Gastroesophageal sphincter (tissue), 4 donors: ENCODE measurements at regions not wholly inside any gene's neighbourhood (a gene's known extent, or its start where the extent isn't known, plus 50 kb on each side); places are given as distances from the start of the nearest gene placed in this dataset.

Experiments
- ATAC-seq: fragments of 150-250 bp; one replicate; pipeline ENCODE4 v1.9.1; 2016; ENCODE audit warnings: mild to moderate bottlenecking, moderate library complexity
- H3K27ac ChIP-seq, 4 donors: fragments of 200-600 bp; sonication (generic) in 3 of 4; 1 replicate in 3 of 4; 2 replicates in 1 of 4; pipeline ENCODE4 v1.5.1; 2016 to 2019
- H3K27me3 ChIP-seq: fragments of 200-600 bp; sonication (generic); one replicate; pipeline ENCODE4 v1.5.1; 2019
- H3K36me3 ChIP-seq, 2 donors: fragments of 200-600 bp; sonication (generic); one replicate each; pipeline ENCODE4 v1.5.1; 2019; ENCODE audit warnings: control low read depth in 1 of 2
- H3K4me1 ChIP-seq, 3 donors: fragments of 200-600 bp; sonication (generic); 1 replicate in 2 of 3; 2 replicates in 1 of 3; pipeline ENCODE4 v1.5.1; 2016 to 2019; ENCODE audit warnings: control low read depth in 2 of 3
- H3K4me3 ChIP-seq, 2 donors: fragments of 200-600 bp; sonication (generic); one replicate each; pipeline ENCODE4 v1.5.1; 2019; ENCODE audit warnings: mild to moderate bottlenecking in 1 of 2, moderate library complexity in 1 of 2
- H3K9me3 ChIP-seq, 3 donors: fragments of 200-600 bp; sonication (generic); one replicate each; pipeline ENCODE4 v1.5.1; 2017 to 2019; ENCODE audit warnings: control low read depth in 2 of 3
- CTCF ChIP-seq, 4 experiments: fragments of 200-600 bp in 2 of 4; fragments of 450-650 bp in 2 of 4; sonication (generic) in 1 of 4; IDR thresholded peaks; one replicate each; pipeline ENCODE4 v1.5.1; 2017 to 2019; ENCODE audit warnings: antibody characterized with exemption in 4 of 4, mild to moderate bottlenecking in 2 of 4, moderate library complexity in 2 of 4
- EP300 ChIP-seq: sonication (generic); formaldehyde crosslinking; IDR thresholded peaks from one replicate; pipeline ENCODE4 v1.6.1; 2017; ENCODE audit warnings: antibody characterized with exemption, mild to moderate bottlenecking
- POLR2A ChIP-seq, 2 donors: fragments of 450-650 bp; IDR thresholded peaks; one replicate each; pipeline ENCODE4 v1.6.1; 2017; ENCODE audit warnings: antibody characterized with exemption in 2 of 2, mild to moderate bottlenecking in 2 of 2, moderate library complexity in 1 of 2
- POLR2AphosphoS5 ChIP-seq: sonication (generic); formaldehyde crosslinking; IDR thresholded peaks from one replicate; pipeline ENCODE4 v1.6.1; 2017; ENCODE audit warnings: antibody characterized with exemption
- WGBS, 2 donors: methylation state at CpG; one replicate each; pipeline ENCODE4 v1.1.5; 2018; ENCODE audit warnings: low coverage in 1 of 2; 5-methylcytosine and 5-hydroxymethylcytosine counted together

GRCh38 chr5:87898574-87898973 is 370.1 kb downstream of the TMEM161B start:
- H3K27ac ChIP-seq, result no peak overlapping the region
- no peaks in the 10 kb centered on the region for H3K9me3 ChIP-seq
- H3K4me3 ChIP-seq, result no peak overlapping the region
- no peaks in the 10 kb centered on the region for H3K36me3 ChIP-seq
- no peak for ATAC-seq
- TF ChIP-seq POLR2AphosphoS5 (no peak), CTCF (IDR thresholded peaks at IDR 0.05) (no peak), POLR2A (IDR thresholded peaks at IDR 0.05) (no peak), EP300 (no peak)
- H3K27me3 ChIP-seq, result no peaks in the 10 kb centered on the region
- 72 to 81% methylated on average over 4 to 6 of the region's 6 CpGs for WGBS, 2 donors
- H3K4me1 ChIP-seq, result peaks cover 0 to 9% (median 0%) of the 10 kb centered on the region in 3 donors

GRCh38 chr5:87888139-87888538 is 380.5 kb downstream of the TMEM161B start:
- no peaks in the 10 kb centered on the region for H3K4me1 ChIP-seq
- 32 to 47% methylated on average over 2 of the region's 2 CpGs for WGBS, 2 donors
- no peaks in the 10 kb centered on the region for H3K36me3 ChIP-seq
- ATAC-seq, result no peak
- no peak overlapping the region for H3K27ac ChIP-seq
- peaks cover 0 to 4% (median 0%) of the 10 kb centered on the region in 3 donors for H3K9me3 ChIP-seq
- H3K27me3 ChIP-seq, result no peaks in the 10 kb centered on the region
- TF ChIP-seq CTCF (IDR thresholded peaks at IDR 0.05), result no peak
- TF ChIP-seq POLR2A (IDR thresholded peaks at IDR 0.05), result no peak
- TF ChIP-seq EP300, result no peak
- no peak for TF ChIP-seq POLR2AphosphoS5
- H3K4me3 ChIP-seq, result no peak overlapping the region

- TF ChIP-seq POLR2AphosphoS5 (no peak), POLR2A (IDR thresholded peaks at IDR 0.05) (no peak), CTCF (IDR thresholded peaks at IDR 0.05) (no peak), EP300 (no peak)
- 48 to 60% methylated on average over 2 of the region's 2 CpGs for WGBS, 2 donors
- H3K27ac ChIP-seq, result no peak overlapping the region
- peaks cover 0 to 4% (median 0%) of the 10 kb centered on the region in 3 donors for H3K9me3 ChIP-seq
- ATAC-seq, result no peak
- no peaks in the 10 kb centered on the region for H3K27me3 ChIP-seq
- H3K36me3 ChIP-seq, result no peaks in the 10 kb centered on the region
- H3K4me3 ChIP-seq, result no peak overlapping the region
- no peaks in the 10 kb centered on the region for H3K4me1 ChIP-seq
Observed at GRCh38 chr5:87887247-87887646, 381.4 kb downstream of the TMEM161B start.

- Histone ChIP-seq H3K4me1 (no peaks in the 10 kb centered on the region), H3K36me3 (no peaks in the 10 kb centered on the region), H3K4me3 (no peak overlapping the region), H3K27me3 (no peaks in the 10 kb centered on the region), H3K9me3 (peaks cover 0 to 14% (median 0%) of the 10 kb centered on the region in 3 donors), H3K27ac (no peak overlapping the region)
- ATAC-seq, result no peak
- WGBS, 2 donors, result 35 to 58% methylated on average over 1 of the region's 1 CpG
- TF ChIP-seq POLR2AphosphoS5 (no peak), EP300 (no peak), CTCF (IDR thresholded peaks at IDR 0.05) (no peak), POLR2A (IDR thresholded peaks at IDR 0.05) (no peak)
Observed at GRCh38 chr5:87886164-87886563, 382.5 kb downstream of the TMEM161B start.

GRCh38 chr5:87885758-87886157 is 382.9 kb downstream of the TMEM161B start:
- no peak for TF ChIP-seq EP300
- TF ChIP-seq POLR2A (IDR thresholded peaks at IDR 0.05), result no peak
- no peak for TF ChIP-seq POLR2AphosphoS5
- TF ChIP-seq CTCF (IDR thresholded peaks at IDR 0.05), result no peak
- no peaks in the 10 kb centered on the region for H3K27me3 ChIP-seq
- WGBS, 2 donors, result 67 to 88% methylated on average over 1 of the region's 1 CpG
- H3K4me3 ChIP-seq, result no peak overlapping the region
- H3K27ac ChIP-seq, result no peak overlapping the region
- H3K36me3 ChIP-seq, result no peaks in the 10 kb centered on the region
- no peak for ATAC-seq
- peaks cover 0 to 17% (median 0%) of the 10 kb centered on the region in 3 donors for H3K9me3 ChIP-seq
- H3K4me1 ChIP-seq, result no peaks in the 10 kb centered on the region
